ENCODE measurements at regions not wholly inside any gene's neighbourhood (a gene's known extent, or its start where the extent isn't known, plus 50 kb on each side); places are given as distances from the start of the nearest gene placed in this dataset.

- Histone ChIP-seq H2BK20ac (ENCODE audit: low read length) (no peak overlapping the region), H3K79me1 (ENCODE audit: low read depth, low read length) (no peaks in the 10 kb centered on the region), H2BK15ac (ENCODE audit: low read length) (no peak overlapping the region), H4K5ac (ENCODE audit: insufficient read length, low read depth, low read length) (no peak overlapping the region), H2AFZ (ENCODE audit: low read length) (no peak overlapping the region), H3K79me2 (ENCODE audit: control insufficient read depth in 1 of 2, insufficient read depth in 2 of 2, low read length in 2 of 2) (no peaks in the 10 kb centered on the region), H3K23ac (ENCODE audit: insufficient read length) (no peak overlapping the region), H4K20me1 (replicated peaks in 1 of 2; ENCODE audit: control insufficient read depth in 1 of 2, insufficient read depth in 2 of 2, low read length in 2 of 2) (no peaks in the 10 kb centered on the region), H3K9ac (replicated peaks in 1 of 4; ENCODE audit: extremely low read depth in 1 of 4, low read depth in 3 of 4, low read length in 3 of 4) (no peak overlapping the region), H3K4me2 (ENCODE audit: insufficient read depth in 1 of 2, low read depth in 2 of 2, low read length in 2 of 2) (no peak overlapping the region), H3K18ac (ENCODE audit: extremely low read depth, low read length) (no peak overlapping the region), H2BK120ac (replicated peaks; ENCODE audit: low read depth, low read length) (no peak overlapping the region), H3K4ac (replicated peaks; ENCODE audit: insufficient read length, low read depth, low read length) (no peak overlapping the region), H3K14ac (ENCODE audit: insufficient read length) (no peak overlapping the region), H3K36me3 (ENCODE audit: control insufficient read depth in 2 of 4, insufficient read depth in 4 of 4, low read length in 3 of 4) (no peaks in the 10 kb centered on the region), H3K27ac (ENCODE audit: low read depth, low read length) (no peak overlapping the region), H4K8ac (ENCODE audit: extremely low read depth, insufficient read depth, low read length) (no peak overlapping the region), H3K23me2 (ENCODE audit: low read depth, low read length) (no peaks in the 10 kb centered on the region), H3K4me1 (replicated peaks in 1 of 4; ENCODE audit: control insufficient read depth in 3 of 4, insufficient read depth in 4 of 4, low read length in 3 of 4) (no peaks in the 10 kb centered on the region), H3K27me3 (replicated peaks in 1 of 4; ENCODE audit: control insufficient read depth in 3 of 4, extremely low read depth in 1 of 4, insufficient read depth in 3 of 4, low read length in 3 of 4) (no peaks in the 10 kb centered on the region), H3K56ac (replicated peaks; ENCODE audit: insufficient read length, low read depth, low read length) (no peak overlapping the region), H3K9me3 (ENCODE audit: insufficient read depth in 2 of 2, low read depth in 1 of 2, low read length in 1 of 2) (no peaks in the 10 kb centered on the region), H2AK5ac (ENCODE audit: low read depth, low read length) (no peak overlapping the region), H4K91ac (replicated peaks; ENCODE audit: insufficient read length, low read length) (no peak overlapping the region), H2BK12ac (ENCODE audit: low read depth, low read length) (no peak overlapping the region), H3K4me3 (ENCODE audit: extremely low read depth in 1 of 4, insufficient read depth in 2 of 4, low read depth in 3 of 4, low read length in 4 of 4) (no peak overlapping the region), H2BK5ac (ENCODE audit: low read depth, low read length) (no peak overlapping the region)
- TF ChIP-seq ATF2 (IDR thresholded peaks at IDR 0.05; ENCODE audit: low read length) = no peak
- TF ChIP-seq CHD2 (IDR thresholded peaks at IDR 0.05; ENCODE audit: low read length) = no peak
- TF ChIP-seq JUND (IDR thresholded peaks at IDR 0.05; ENCODE audit: low read length) = no peak
- no peak for TF ChIP-seq CTCF (IDR thresholded peaks at IDR 0.05; ENCODE audit: control extremely low read depth in 1 of 3, insufficient read depth in 1 of 3, low read depth in 1 of 3, low read length in 3 of 3)
- no peak for TF ChIP-seq BCL11A (IDR thresholded peaks at IDR 0.05; ENCODE audit: low read depth in 2 of 2, low read length in 2 of 2)
- TF ChIP-seq HDAC2 (IDR thresholded peaks at IDR 0.05; ENCODE audit: borderline replicate concordance in 1 of 2, low read depth in 2 of 2, low read length in 2 of 2) = no peak
- no peak for TF ChIP-seq HDAC6 (IDR thresholded peaks at IDR 0.05; ENCODE audit: low read depth, low read length)
- no peak for TF ChIP-seq TBP (IDR thresholded peaks at IDR 0.05; ENCODE audit: low read depth, low read length)
- DNase-seq (ENCODE audit: low read depth in 1 of 2, low spot score in 2 of 2) (no peak), FAIRE-seq (no peak)
- CTCF ChIA-PET (ENCODE audit: partially characterized antibody) = no interaction called here
- 75% methylated on average over 3 of the region's 3 CpGs; no CpG with 5 or more reads in 1 of the 2 experiments for WGBS, 2 experiments (ENCODE audit: extremely low coverage in 1 of 2, insufficient coverage in 1 of 2, insufficient read length in 1 of 2, insufficient replicate concordance in 2 of 2, low coverage in 1 of 2, low lambda C conversion rate in 2 of 2, missing lambda C conversion rate in 1 of 2)
- POLR2A ChIA-PET (ENCODE audit: partially characterized antibody) = no interaction called here
These were observed 575.2 kb upstream of the TPK1 start for GRCh38 chr7:145411066-145411465.
